Activated T-cell treated with anti-CD3 and anti-CD28 coated beads for 48 hours (primary cell): ENCODE measurements at regions not wholly inside any gene's neighbourhood (a gene's known extent, or its start where the extent isn't known, plus 50 kb on each side); places are given as distances from the start of the nearest gene placed in this dataset.

Source experiments
- DNase-seq: peaks from one replicate; pipeline ENCODE4 v3.0.0-alpha.2; 2020; ENCODE audit warnings: low read depth

GRCh38 chr3:154062513-154062912, 58.7 kb upstream of the ARHGEF26 start:
- DNase-seq = no peak

GRCh38 chr3:154071146-154071545, 50.0 kb upstream of the ARHGEF26 start:
- no peak for DNase-seq
